Kidney glomerular epithelial cell (primary cell): ENCODE measurements at regions not wholly inside any gene's neighbourhood (a gene's known extent, or its start where the extent isn't known, plus 50 kb on each side); places are given as distances from the start of the nearest gene placed in this dataset.

Source experiments
- DNase-seq: peaks from one replicate; lab custom pipeline; 2025; lab: John Stamatoyannopoulos, UW

GRCh38 chr7:145269418-145270161 is 433.7 kb upstream of the TPK1 start:
- DNase-seq = no peak

- no peak for DNase-seq
Observed at GRCh38 chr7:145265180-145265579, 429.3 kb upstream of the TPK1 start.

GRCh38 chr7:145263886-145264285 is 428.0 kb upstream of the TPK1 start:
- DNase-seq = no peak

GRCh38 chr7:145252031-145252430 is 416.2 kb upstream of the TPK1 start:
- DNase-seq = no peak

- no peak for DNase-seq
Observed at GRCh38 chr7:145224775-145225174, 388.9 kb upstream of the TPK1 start.

- DNase-seq = no peak
Observed at GRCh38 chr7:145219461-145219860, 383.6 kb upstream of the TPK1 start.

GRCh38 chr7:145216866-145217265 is 381.0 kb upstream of the TPK1 start:
- no peak for DNase-seq

GRCh38 chr7:145212050-145212449 is 376.2 kb upstream of the TPK1 start:
- no peak for DNase-seq

- no peak for DNase-seq
Observed at GRCh38 chr7:145211211-145211610, 375.4 kb upstream of the TPK1 start.

GRCh38 chr7:145193951-145194350 is 358.1 kb upstream of the TPK1 start:
- no peak for DNase-seq

GRCh38 chr7:145184956-145185355 is 349.1 kb upstream of the TPK1 start:
- no peak for DNase-seq

- DNase-seq = no peak
Observed at GRCh38 chr7:145183069-145183468, 347.2 kb upstream of the TPK1 start.

- DNase-seq = no peak
Observed at GRCh38 chr7:145175366-145175765, 339.5 kb upstream of the TPK1 start.

- DNase-seq = no peak
Observed at GRCh38 chr7:145169908-145170307, 334.1 kb upstream of the TPK1 start.

GRCh38 chr7:145168879-145169278 is 333.0 kb upstream of the TPK1 start:
- no peak for DNase-seq

- no peak for DNase-seq
Observed at GRCh38 chr7:145168427-145168826, 332.6 kb upstream of the TPK1 start.

GRCh38 chr7:145156834-145157233 is 321.0 kb upstream of the TPK1 start:
- DNase-seq = no peak

GRCh38 chr7:145152589-145152988 is 316.7 kb upstream of the TPK1 start:
- no peak for DNase-seq

- DNase-seq = no peak
Observed at GRCh38 chr7:145151676-145152075, 315.8 kb upstream of the TPK1 start.

GRCh38 chr7:145147865-145148264 is 312.0 kb upstream of the TPK1 start:
- DNase-seq = no peak

GRCh38 chr7:145143685-145144084 is 307.8 kb upstream of the TPK1 start:
- DNase-seq = no peak

GRCh38 chr7:145134377-145134776 is 298.5 kb upstream of the TPK1 start:
- DNase-seq = no peak

- DNase-seq = no peak
Observed at GRCh38 chr7:145123502-145123901, 287.6 kb upstream of the TPK1 start.

- DNase-seq = no peak
Observed at GRCh38 chr7:145106001-145106400, 270.1 kb upstream of the TPK1 start.
